SK-N-SH (cell line): ENCODE measurements at regions not wholly inside any gene's neighbourhood (a gene's known extent, or its start where the extent isn't known, plus 50 kb on each side); places are given as distances from the start of the nearest gene placed in this dataset.

Experiments
- CTCF ChIA-PET: fragments of 300-600, 350-600 bp; formaldehyde crosslinking; extraction: SDS; loops from one replicate; lab custom pipeline; 2021; lab: Yijun Ruan, JAX
- POLR2A ChIA-PET: fragments of 350-600 bp; sonication (Branson Sonifier 250); formaldehyde crosslinking; extraction: SDS; loops from one replicate; lab custom pipeline; 2020; ENCODE audit warnings: antibody characterized with exemption, inconsistent platforms; lab: Yijun Ruan, JAX
- DNase-seq: peaks from one replicate; pipeline ENCODE4 v3.0.0; 2012
- H2AFZ ChIP-seq: fragments of 200-600 bp; sonication (generic); 2 replicates; pipeline ENCODE4 v1.8.1; 2016; ENCODE audit warnings: antibody characterized with exemption, mild to moderate bottlenecking, low read depth
- H3F3A ChIP-seq: fragments of 200-600 bp; sonication (generic); replicated peaks from 2 replicates; pipeline ENCODE3; 2016; ENCODE audit warnings: antibody characterized with exemption, mild to moderate bottlenecking; ENCODE audit not compliant: insufficient read depth
- H3K27ac ChIP-seq, 2 experiments: fragments of 200-500 bp in 1 of 2; fragments of 200-600 bp in 1 of 2; sonication (Bioruptor generic) in 1 of 2; sonication (generic), shearing (Covaris generic) in 1 of 2; 2 replicates each; pipeline versions ENCODE4 v1.5.1 to v1.6.1; 2014 to 2016; ENCODE audit warnings: low read depth in 2 of 2, inconsistent platforms in 1 of 2, low read length in 1 of 2, mild to moderate bottlenecking in 1 of 2, mixed read lengths in 1 of 2
- H3K27me3 ChIP-seq: fragments of 200-600 bp; sonication (generic), shearing (Covaris generic); 2 replicates; pipeline ENCODE4 v1.6.1; 2016; ENCODE audit warnings: mixed run types; ENCODE audit not compliant: insufficient read depth
- H3K36me3 ChIP-seq, 2 experiments: fragments of 200-500 bp in 1 of 2; fragments of 200-600 bp in 1 of 2; sonication (Bioruptor generic) in 1 of 2; sonication (generic) in 1 of 2; replicated peaks in 1 of 2; 2 replicates each; pipeline versions ENCODE3 to v1.5.1; 2014 to 2016; ENCODE audit warnings: low read length in 1 of 2, mild to moderate bottlenecking in 1 of 2; ENCODE audit not compliant: insufficient read depth in 2 of 2, control insufficient read depth in 1 of 2
- H3K4me1 ChIP-seq, 2 experiments: fragments of 200-500 bp in 1 of 2; fragments of 200-600 bp in 1 of 2; sonication (Bioruptor generic) in 1 of 2; sonication (generic), shearing (Covaris generic) in 1 of 2; 2 replicates each; pipeline versions ENCODE4 v1.5.1 to v1.6.1; 2014 to 2016; ENCODE audit warnings: low read depth in 1 of 2, low read length in 1 of 2, mixed run types in 1 of 2; ENCODE audit not compliant: insufficient read depth in 2 of 2, control insufficient read depth in 1 of 2
- H3K4me2 ChIP-seq: fragments of 200-600 bp; sonication (generic), shearing (Covaris generic); 2 replicates; pipeline ENCODE4 v1.6.1; 2017; ENCODE audit warnings: mixed run types
- H3K4me3 ChIP-seq, 2 experiments: fragments of 200-500 bp in 1 of 2; fragments of 200-600 bp in 1 of 2; sonication (Bioruptor generic) in 1 of 2; sonication (generic), shearing (Covaris generic) in 1 of 2; 2 replicates each; pipeline versions ENCODE4 v1.5.1 to v1.8.1; 2014 to 2016; ENCODE audit warnings: low read depth in 2 of 2, inconsistent platforms in 1 of 2, low read length in 1 of 2, mild to moderate bottlenecking in 1 of 2, mixed read lengths in 1 of 2, moderate library complexity in 1 of 2
- H3K79me2 ChIP-seq: fragments of 200-600 bp; sonication (generic); 2 replicates; pipeline ENCODE4 v1.8.1; 2017; ENCODE audit warnings: mild to moderate bottlenecking; ENCODE audit not compliant: insufficient read depth
- H3K9ac ChIP-seq: fragments of 200-600 bp; sonication (generic); 2 replicates; pipeline ENCODE4 v1.6.1; 2017; ENCODE audit warnings: mixed run types
- H3K9me2 ChIP-seq: fragments of 200-600 bp; sonication (generic); 2 replicates; pipeline ENCODE4 v1.6.1; 2017; ENCODE audit warnings: mixed run types
- H3K9me3 ChIP-seq: fragments of 200-600 bp; sonication (generic); 2 replicates; pipeline ENCODE4 v1.6.1; 2017; ENCODE audit warnings: mixed run types, mild to moderate bottlenecking, moderate library complexity
- H4K20me1 ChIP-seq: fragments of 200-600 bp; sonication (generic); 2 replicates; pipeline ENCODE4 v1.6.1; 2017; ENCODE audit warnings: mild to moderate bottlenecking, mixed run types; ENCODE audit not compliant: insufficient read depth
- CHD2 ChIP-seq: fragments of 150-350 bp; IDR thresholded peaks from 2 replicates; pipeline ENCODE4 v1.6.1; 2018; ENCODE audit warnings: low read length; ENCODE audit not compliant: partially characterized antibody
- CTCF ChIP-seq: fragments of 200-600 bp; sonication (generic); IDR thresholded peaks from 2 replicates; pipeline ENCODE4 v1.6.1; 2017; ENCODE audit warnings: antibody characterized with exemption, mild to moderate bottlenecking, moderate library complexity
- EP300 ChIP-seq, 2 experiments: IDR thresholded peaks; 2 replicates each; pipeline versions ENCODE4 v1.4.0 to v1.6.1; 2012; ENCODE audit warnings: borderline replicate concordance in 1 of 2, low read depth in 1 of 2, low read length in 1 of 2
- FOSL2 ChIP-seq: IDR thresholded peaks from 2 replicates; pipeline ENCODE4 v1.4.0; 2012; ENCODE audit warnings: low read depth, mild to moderate bottlenecking, moderate library complexity, borderline replicate concordance
- FOXM1 ChIP-seq: IDR thresholded peaks from 2 replicates; pipeline ENCODE4 v1.4.0; 2012; ENCODE audit warnings: low read depth, mild to moderate bottlenecking
- GABPA ChIP-seq: IDR thresholded peaks from 2 replicates; pipeline ENCODE4 v1.4.0; 2012; ENCODE audit warnings: low read depth, mild to moderate bottlenecking
- GATA2 ChIP-seq: sonication (generic); formaldehyde crosslinking; IDR thresholded peaks from 2 replicates; pipeline ENCODE4 v1.5.0; 2020; ENCODE audit warnings: mild to moderate bottlenecking, missing genetic modification reagents
- JUND ChIP-seq: IDR thresholded peaks from 2 replicates; pipeline ENCODE4 v1.4.0; 2012
- MEF2A ChIP-seq: IDR thresholded peaks from 2 replicates; pipeline ENCODE4 v1.4.0; 2012; ENCODE audit warnings: low read depth, borderline replicate concordance
- MXI1 ChIP-seq: IDR thresholded peaks from 2 replicates; pipeline ENCODE4 v1.6.1; 2012; ENCODE audit warnings: mild to moderate bottlenecking, low read depth, low read length, improper control_type of control experiment
- NRF1 ChIP-seq: IDR thresholded peaks from 2 replicates; pipeline ENCODE4 v1.6.1; 2012; ENCODE audit warnings: low read depth, mild to moderate bottlenecking, low read length
- POLR2AphosphoS5 ChIP-seq: IDR thresholded peaks from 2 replicates; pipeline ENCODE4 v1.6.1; 2012; ENCODE audit warnings: low read depth, low read length
- REST ChIP-seq: IDR thresholded peaks from 2 replicates; pipeline ENCODE4 v1.6.1; 2012; ENCODE audit warnings: mild to moderate bottlenecking, low read depth, low read length, moderate library complexity
- RFX5 ChIP-seq: IDR thresholded peaks from 2 replicates; pipeline ENCODE4 v1.6.1; 2012; ENCODE audit warnings: mild to moderate bottlenecking, improper control_type of control experiment, low read length
- RXRA ChIP-seq: IDR thresholded peaks from 2 replicates; pipeline ENCODE4 v1.4.0; 2012; ENCODE audit warnings: low read depth, mild to moderate bottlenecking, borderline replicate concordance
- SMC3 ChIP-seq: IDR thresholded peaks from 2 replicates; pipeline ENCODE4 v1.6.1; 2012; ENCODE audit warnings: low read depth, low read length, improper control_type of control experiment
- TAF1 ChIP-seq: IDR thresholded peaks from 2 replicates; pipeline ENCODE4 v1.6.1; 2012; ENCODE audit warnings: low read depth, mild to moderate bottlenecking, low read length, moderate library complexity, borderline replicate concordance
- TCF12 ChIP-seq: IDR thresholded peaks from 2 replicates; pipeline ENCODE4 v1.4.0; 2012
- TEAD4 ChIP-seq: IDR thresholded peaks from 2 replicates; pipeline ENCODE4 v1.4.0; 2012; ENCODE audit warnings: mild to moderate bottlenecking, borderline replicate concordance; ENCODE audit not compliant: insufficient read depth
- WGBS: methylation state at CpG from one replicate; pipeline ENCODE4 v1.1.6; 2017; ENCODE audit warnings: low lambda C conversion rate; 5-methylcytosine and 5-hydroxymethylcytosine counted together
- TF ChIP-seq, protein P1 (sequence below): IDR thresholded peaks from 2 replicates; pipeline ENCODE4 v1.4.0; 2012; ENCODE audit warnings: low read depth, borderline replicate concordance
- TF ChIP-seq, protein P2 (sequence below): IDR thresholded peaks from 2 replicates; pipeline ENCODE4 v1.4.0; 2012; ENCODE audit warnings: low read depth, borderline replicate concordance
- TF ChIP-seq, protein P3 (sequence below): IDR thresholded peaks from 2 replicates; pipeline ENCODE4 v1.4.0; 2012; ENCODE audit warnings: low read depth

GRCh38 chr11:129265125-129265788, 73.1 kb upstream of the ARHGAP32 start (continued):
- TF ChIP-seq CTCF: no peak
- TF ChIP-seq FOXM1: no peak
- no peak for TF ChIP-seq POLR2AphosphoS5
- no peak for TF ChIP-seq EP300 (IDR thresholded peaks at IDR 0.05; ENCODE audit: borderline replicate concordance in 1 of 2, low read depth in 1 of 2, low read length in 1 of 2)
- TF ChIP-seq, protein P1, sequence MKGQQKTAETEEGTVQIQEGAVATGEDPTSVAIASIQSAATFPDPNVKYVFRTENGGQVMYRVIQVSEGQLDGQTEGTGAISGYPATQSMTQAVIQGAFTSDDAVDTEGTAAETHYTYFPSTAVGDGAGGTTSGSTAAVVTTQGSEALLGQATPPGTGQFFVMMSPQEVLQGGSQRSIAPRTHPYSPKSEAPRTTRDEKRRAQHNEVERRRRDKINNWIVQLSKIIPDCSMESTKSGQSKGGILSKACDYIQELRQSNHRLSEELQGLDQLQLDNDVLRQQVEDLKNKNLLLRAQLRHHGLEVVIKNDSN: no peak
- TF ChIP-seq NRF1: no peak
- no peak for TF ChIP-seq RXRA

- no peak overlapping the region for H3K4me2 ChIP-seq
- no peaks in the 10 kb centered on the region for H3K9me3 ChIP-seq
- CTCF ChIA-PET: no interaction called here
- no peak overlapping the region for H3K9ac ChIP-seq
- 96% methylated on average over 2 of the region's 2 CpGs for WGBS
- peaks cover 85% of the 10 kb centered on the region for H3K79me2 ChIP-seq
- no peak for DNase-seq
- no peak overlapping the region for H3K4me3 ChIP-seq
- peaks cover 0 to 27% of the 10 kb centered on the region in 2 experiments; a peak in 2 of 4 replicates for H3K4me1 ChIP-seq
- POLR2A ChIA-PET: no interaction called here
- H3F3A ChIP-seq: no peaks in the 10 kb centered on the region
- H3K36me3 ChIP-seq: peaks cover 0 to 5% of the 10 kb centered on the region in 2 experiments
- no peak for TF ChIP-seq SMC3
- no peak for TF ChIP-seq CHD2
- TF ChIP-seq, protein P2, sequence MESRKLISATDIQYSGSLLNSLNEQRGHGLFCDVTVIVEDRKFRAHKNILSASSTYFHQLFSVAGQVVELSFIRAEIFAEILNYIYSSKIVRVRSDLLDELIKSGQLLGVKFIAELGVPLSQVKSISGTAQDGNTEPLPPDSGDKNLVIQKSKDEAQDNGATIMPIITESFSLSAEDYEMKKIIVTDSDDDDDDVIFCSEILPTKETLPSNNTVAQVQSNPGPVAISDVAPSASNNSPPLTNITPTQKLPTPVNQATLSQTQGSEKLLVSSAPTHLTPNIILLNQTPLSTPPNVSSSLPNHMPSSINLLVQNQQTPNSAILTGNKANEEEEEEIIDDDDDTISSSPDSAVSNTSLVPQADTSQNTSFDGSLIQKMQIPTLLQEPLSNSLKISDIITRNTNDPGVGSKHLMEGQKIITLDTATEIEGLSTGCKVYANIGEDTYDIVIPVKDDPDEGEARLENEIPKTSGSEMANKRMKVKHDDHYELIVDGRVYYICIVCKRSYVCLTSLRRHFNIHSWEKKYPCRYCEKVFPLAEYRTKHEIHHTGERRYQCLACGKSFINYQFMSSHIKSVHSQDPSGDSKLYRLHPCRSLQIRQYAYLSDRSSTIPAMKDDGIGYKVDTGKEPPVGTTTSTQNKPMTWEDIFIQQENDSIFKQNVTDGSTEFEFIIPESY: no peak
- no peak for TF ChIP-seq FOXM1
- no peak for TF ChIP-seq TCF12
- no peak for TF ChIP-seq FOSL2
- no peak for TF ChIP-seq MXI1
- TF ChIP-seq NRF1: no peak
- TF ChIP-seq, protein P1: no peak
- no peak for TF ChIP-seq TAF1
- no peak for TF ChIP-seq GABPA
- TF ChIP-seq EP300 (IDR thresholded peaks at IDR 0.05; ENCODE audit: borderline replicate concordance in 1 of 2, low read depth in 1 of 2, low read length in 1 of 2): no peak
- TF ChIP-seq RXRA: no peak
- no peak for TF ChIP-seq MEF2A
- no peak for TF ChIP-seq REST
- TF ChIP-seq GATA2: no peak
- no peak for TF ChIP-seq RFX5
- no peak for TF ChIP-seq TEAD4
- TF ChIP-seq, protein P3, sequence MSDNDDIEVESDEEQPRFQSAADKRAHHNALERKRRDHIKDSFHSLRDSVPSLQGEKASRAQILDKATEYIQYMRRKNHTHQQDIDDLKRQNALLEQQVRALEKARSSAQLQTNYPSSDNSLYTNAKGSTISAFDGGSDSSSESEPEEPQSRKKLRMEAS: no peak
- TF ChIP-seq JUND: no peak
- no peak overlapping the region for H2AFZ ChIP-seq
- no peak overlapping the region for H3K27ac ChIP-seq
- H3K9me2 ChIP-seq: no peaks in the 10 kb centered on the region
- H3K27me3 ChIP-seq: no peaks in the 10 kb centered on the region
- H4K20me1 ChIP-seq: 0 out of 2 replicates have a peak, but pooled peaks cover 5% of the 10 kb centered on the region
Observed at GRCh38 chr11:129264114-129264513, 72.0 kb upstream of the ARHGAP32 start.
